Neural cell (in vitro differentiated cells): ENCODE measurements at regions not wholly inside any gene's neighbourhood (a gene's known extent, or its start where the extent isn't known, plus 50 kb on each side); places are given as distances from the start of the nearest gene placed in this dataset.

Experiments used
- EP300 ChIP-seq: fragments of 450-650 bp; conservative IDR thresholded peaks from 2 replicates; pipeline ENCODE4 v1.6.1; 2014; ENCODE audit warnings: antibody characterized with exemption, mild to moderate bottlenecking, moderate library complexity; ENCODE audit not compliant: poor library complexity, severe bottlenecking
- SMC3 ChIP-seq: fragments of 450-650 bp; conservative IDR thresholded peaks from 2 replicates; pipeline ENCODE4 v1.6.1; 2014; ENCODE audit warnings: antibody characterized with exemption, mild to moderate bottlenecking, moderate library complexity; ENCODE audit not compliant: poor library complexity
- TAF1 ChIP-seq: IDR thresholded peaks from 2 replicates; pipeline ENCODE4 v1.6.1; 2012; ENCODE audit warnings: low read depth
- TF ChIP-seq, protein P1 (sequence below): fragments of 450-650 bp; IDR thresholded peaks from 2 replicates; pipeline ENCODE4 v1.5.1; 2014; ENCODE audit warnings: antibody characterized with exemption, mild to moderate bottlenecking, moderate library complexity; ENCODE audit not compliant: poor library complexity, severe bottlenecking

DNA sequence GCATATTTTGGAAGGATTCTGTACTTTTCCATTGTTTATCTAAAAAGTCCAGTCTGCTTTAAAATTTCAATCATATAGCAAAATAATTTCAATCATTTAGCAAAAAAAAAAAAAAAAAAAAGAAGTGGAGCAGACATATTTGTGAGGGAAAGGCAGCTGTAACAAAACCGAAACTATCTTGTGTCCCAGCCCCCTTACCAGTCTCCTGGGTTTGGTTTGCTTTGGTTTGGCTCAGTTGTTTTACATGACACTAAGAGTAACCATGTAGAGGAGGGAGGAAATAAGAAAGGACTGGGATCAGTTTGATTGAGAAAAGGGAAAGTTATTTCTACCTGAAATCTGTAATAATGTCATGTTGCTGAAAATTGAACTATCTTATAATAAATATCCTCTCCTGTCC lies 158.8 kb upstream of the GADL1 start:
- TF ChIP-seq, protein P1, sequence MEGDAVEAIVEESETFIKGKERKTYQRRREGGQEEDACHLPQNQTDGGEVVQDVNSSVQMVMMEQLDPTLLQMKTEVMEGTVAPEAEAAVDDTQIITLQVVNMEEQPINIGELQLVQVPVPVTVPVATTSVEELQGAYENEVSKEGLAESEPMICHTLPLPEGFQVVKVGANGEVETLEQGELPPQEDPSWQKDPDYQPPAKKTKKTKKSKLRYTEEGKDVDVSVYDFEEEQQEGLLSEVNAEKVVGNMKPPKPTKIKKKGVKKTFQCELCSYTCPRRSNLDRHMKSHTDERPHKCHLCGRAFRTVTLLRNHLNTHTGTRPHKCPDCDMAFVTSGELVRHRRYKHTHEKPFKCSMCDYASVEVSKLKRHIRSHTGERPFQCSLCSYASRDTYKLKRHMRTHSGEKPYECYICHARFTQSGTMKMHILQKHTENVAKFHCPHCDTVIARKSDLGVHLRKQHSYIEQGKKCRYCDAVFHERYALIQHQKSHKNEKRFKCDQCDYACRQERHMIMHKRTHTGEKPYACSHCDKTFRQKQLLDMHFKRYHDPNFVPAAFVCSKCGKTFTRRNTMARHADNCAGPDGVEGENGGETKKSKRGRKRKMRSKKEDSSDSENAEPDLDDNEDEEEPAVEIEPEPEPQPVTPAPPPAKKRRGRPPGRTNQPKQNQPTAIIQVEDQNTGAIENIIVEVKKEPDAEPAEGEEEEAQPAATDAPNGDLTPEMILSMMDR = no peak
- TF ChIP-seq EP300 (no peak), SMC3 (no peak), TAF1 (no peak)
